CD14-positive monocyte (primary cell): ENCODE measurements at regions not wholly inside any gene's neighbourhood (a gene's known extent, or its start where the extent isn't known, plus 50 kb on each side); places are given as distances from the start of the nearest gene placed in this dataset.

Experiments
- DNase-seq, 3 donors: peaks; one replicate each; pipeline ENCODE4 v3.0.0-alpha.2; 2011 to 2022
- H2AFZ ChIP-seq: 2 replicates; pipeline ENCODE4 v1.6.0; 2012; ENCODE audit warnings: mild to moderate bottlenecking, low read depth, low read length, inconsistent platforms; ENCODE audit not compliant: insufficient read depth, poor library complexity, severe bottlenecking
- H3K27ac ChIP-seq, 2 donors: 1 replicate in 1 of 2; 2 replicates in 1 of 2; pipeline ENCODE4 v1.5.1; 2012 to 2013; ENCODE audit warnings: low read length in 2 of 2, control low read depth in 1 of 2, inconsistent platforms in 1 of 2, low read depth in 1 of 2, mild to moderate bottlenecking in 1 of 2
- H3K27me3 ChIP-seq, 2 donors: one replicate each; pipeline versions ENCODE4 v1.6.0 to v1.6.1; 2011 to 2013; ENCODE audit warnings: low read length in 2 of 2; ENCODE audit not compliant: control insufficient read depth in 2 of 2, insufficient read depth in 2 of 2
- H3K36me3 ChIP-seq, 2 donors: replicated peaks in 1 of 2; 1 replicate in 1 of 2; 2 replicates in 1 of 2; pipeline versions ENCODE4 v1.5.1 to v1.6.1; 2012 to 2013; ENCODE audit warnings: low read length in 2 of 2, control low read depth in 1 of 2, inconsistent platforms in 1 of 2, mild to moderate bottlenecking in 1 of 2; ENCODE audit not compliant: insufficient read depth in 2 of 2, control insufficient read depth in 1 of 2
- H3K4me1 ChIP-seq, 2 donors: 1 replicate in 1 of 2; 2 replicates in 1 of 2; pipeline versions ENCODE4 v1.5.1 to v1.6.1; 2012 to 2013; ENCODE audit warnings: low read length in 2 of 2, control low read depth in 1 of 2, inconsistent platforms in 1 of 2, mild to moderate bottlenecking in 1 of 2, moderate library complexity in 1 of 2; ENCODE audit not compliant: insufficient read depth in 2 of 2, control insufficient read depth in 1 of 2
- H3K4me2 ChIP-seq: replicated peaks from 2 replicates; pipeline ENCODE3; 2012; ENCODE audit warnings: low read length, moderate library complexity, mild to moderate bottlenecking; ENCODE audit not compliant: poor library complexity, severe bottlenecking; ENCODE audit errors: extremely low read depth
- H3K4me3 ChIP-seq, 3 experiments: fragments of 200-600 bp in 1 of 3; sonication (generic) in 1 of 3; replicated peaks in 1 of 3; 1 replicate in 2 of 3; 2 replicates in 1 of 3; pipeline ENCODE4 v1.5.1; 2011 to 2013; ENCODE audit warnings: low read length in 3 of 3, mild to moderate bottlenecking in 3 of 3, control low read depth in 2 of 3, low read depth in 2 of 3, inconsistent platforms in 1 of 3, moderate library complexity in 1 of 3
- H3K79me2 ChIP-seq: 2 replicates; pipeline ENCODE4 v1.6.0; 2012; ENCODE audit warnings: mild to moderate bottlenecking, control low read depth, inconsistent platforms, low read length, moderate library complexity; ENCODE audit not compliant: insufficient read depth
- H3K9ac ChIP-seq: 2 replicates; pipeline ENCODE4 v1.6.0; 2017; ENCODE audit warnings: low read length, mild to moderate bottlenecking; ENCODE audit not compliant: insufficient read depth, poor library complexity, severe bottlenecking
- H3K9me3 ChIP-seq, 2 donors: replicated peaks in 1 of 2; 1 replicate in 1 of 2; 2 replicates in 1 of 2; pipeline versions ENCODE4 v1.5.1 to v1.6.1; 2012 to 2013; ENCODE audit warnings: low read length in 2 of 2, control low read depth in 1 of 2; ENCODE audit not compliant: control insufficient read depth in 1 of 2, insufficient read depth in 1 of 2
- H4K20me1 ChIP-seq: 2 replicates; pipeline ENCODE4 v1.6.0; 2012; ENCODE audit warnings: mild to moderate bottlenecking, low read length, control low read depth, moderate library complexity; ENCODE audit not compliant: insufficient read depth
- H3K27ac Mint-ChIP-seq, 7 donors: one replicate each; pipeline ENCODE4 v1.8.0; 2020; ENCODE audit warnings: mild to moderate bottlenecking in 7 of 7, mixed read lengths in 7 of 7, moderate library complexity in 6 of 7, inconsistent platforms in 2 of 7
- H3K27me3 Mint-ChIP-seq, 3 donors: one replicate each; pipeline ENCODE4 v1.8.0; 2021 to 2022; ENCODE audit warnings: low read depth in 3 of 3, mild to moderate bottlenecking in 3 of 3, mixed read lengths in 3 of 3, moderate library complexity in 3 of 3, inconsistent platforms in 1 of 3
- H3K36me3 Mint-ChIP-seq, 2 donors: one replicate each; pipeline ENCODE4 v1.8.0; 2020; ENCODE audit warnings: mixed read lengths in 2 of 2, inconsistent platforms in 1 of 2, mild to moderate bottlenecking in 1 of 2
- H3K4me1 Mint-ChIP-seq: one replicate; pipeline ENCODE4 v1.8.0; 2020; ENCODE audit warnings: mild to moderate bottlenecking, mixed read lengths
- H3K4me3 Mint-ChIP-seq, 2 donors: one replicate each; pipeline ENCODE4 v1.8.0; 2020; ENCODE audit warnings: mild to moderate bottlenecking in 2 of 2, mixed read lengths in 2 of 2, moderate library complexity in 1 of 2
- H3K9me3 Mint-ChIP-seq, 7 donors: one replicate each; pipeline ENCODE4 v1.8.0; 2020 to 2022; ENCODE audit warnings: mixed read lengths in 7 of 7, mild to moderate bottlenecking in 6 of 7, moderate library complexity in 6 of 7, inconsistent platforms in 2 of 7
- CTCF ChIP-seq: fragments of 200-600 bp; IDR thresholded peaks from one replicate; pipeline ENCODE4 v1.8.0; 2022; ENCODE audit warnings: antibody characterized with exemption, mild to moderate bottlenecking
- WGBS: methylation state at CpG from one replicate; pipeline ENCODE4 v1.1.5; 2013; ENCODE audit warnings: missing lambda C conversion rate; ENCODE audit not compliant: insufficient coverage; 5-methylcytosine and 5-hydroxymethylcytosine counted together
- intact Hi-C, 2 donors: fragments of 100-400 bp; cut with micrococcal nuclease; formaldehyde crosslinking; loops; one replicate each; pipeline versions ENCODE4 v1.15.0 to v1.15.1; 2023

GRCh38 chr3:66642484-66642883 lies 141.7 kb upstream of the LRIG1 start:
- intact Hi-C loops, result no loop called here
- Histone ChIP-seq H3K9ac (no peak overlapping the region), H3K4me2 (no peak overlapping the region), H3K79me2 (no peaks in the 10 kb centered on the region), H3K4me3 (no peak overlapping the region), H3K27me3 (no peaks in the 10 kb centered on the region), H2AFZ (no peak overlapping the region), H3K36me3 (no peaks in the 10 kb centered on the region), H3K4me1 (peaks cover 7 to 13% of the 10 kb centered on the region in 2 donors), H4K20me1 (no peaks in the 10 kb centered on the region), H3K27ac (no peak overlapping the region), H3K9me3 (peaks cover 3 to 8% of the 10 kb centered on the region in 2 donors)
- WGBS, result no CpG with 5 or more reads among the region's 3 CpGs
- Mint-ChIP-seq H3K27ac (peak overlapping the region in 1 of 7 donors; percentile 3), H3K27me3 (peaks cover 0 to 2% (median 1%) of the 10 kb centered on the region in 3 donors), H3K36me3 (no peaks in the 10 kb centered on the region), H3K4me1 (peaks cover 32% of the 10 kb centered on the region), H3K9me3 (peaks cover 3 to 18% (median 8%) of the 10 kb centered on the region in 7 donors), H3K4me3 (no peak overlapping the region)
- no peak for DNase-seq
- TF ChIP-seq CTCF, result no peak

GRCh38 chr3:66644549-66644948 lies 143.7 kb upstream of the LRIG1 start:
- Histone ChIP-seq H3K36me3 (no peaks in the 10 kb centered on the region), H3K27ac (no peak overlapping the region), H3K9ac (no peak overlapping the region), H3K27me3 (no peaks in the 10 kb centered on the region), H4K20me1 (no peaks in the 10 kb centered on the region), H3K4me2 (no peak overlapping the region), H3K9me3 (peaks cover 3 to 8% of the 10 kb centered on the region in 2 donors), H2AFZ (no peak overlapping the region), H3K4me3 (no peak overlapping the region), H3K4me1 (peaks cover 7 to 9% of the 10 kb centered on the region in 2 donors), H3K79me2 (no peaks in the 10 kb centered on the region)
- H3K4me1 Mint-ChIP-seq, result peaks cover 18% of the 10 kb centered on the region
- peaks cover 3 to 18% (median 8%) of the 10 kb centered on the region in 7 donors for H3K9me3 Mint-ChIP-seq
- H3K27ac Mint-ChIP-seq, result peak overlapping the region in 4 of 7 donors; percentile 34 to 75 (median 47)
- TF ChIP-seq CTCF, result no peak
- peaks cover 0 to 2% (median 1%) of the 10 kb centered on the region in 3 donors for H3K27me3 Mint-ChIP-seq
- no peaks in the 10 kb centered on the region for H3K36me3 Mint-ChIP-seq
- DNase-seq, result peak; percentile 4 to 24 (median 21)
- intact Hi-C loops, result no loop called here
- no peak overlapping the region for H3K4me3 Mint-ChIP-seq
